ENCODE measurements at regions not wholly inside any gene's neighbourhood (a gene's known extent, or its start where the extent isn't known, plus 50 kb on each side); places are given as distances from the start of the nearest gene placed in this dataset.

DNA sequence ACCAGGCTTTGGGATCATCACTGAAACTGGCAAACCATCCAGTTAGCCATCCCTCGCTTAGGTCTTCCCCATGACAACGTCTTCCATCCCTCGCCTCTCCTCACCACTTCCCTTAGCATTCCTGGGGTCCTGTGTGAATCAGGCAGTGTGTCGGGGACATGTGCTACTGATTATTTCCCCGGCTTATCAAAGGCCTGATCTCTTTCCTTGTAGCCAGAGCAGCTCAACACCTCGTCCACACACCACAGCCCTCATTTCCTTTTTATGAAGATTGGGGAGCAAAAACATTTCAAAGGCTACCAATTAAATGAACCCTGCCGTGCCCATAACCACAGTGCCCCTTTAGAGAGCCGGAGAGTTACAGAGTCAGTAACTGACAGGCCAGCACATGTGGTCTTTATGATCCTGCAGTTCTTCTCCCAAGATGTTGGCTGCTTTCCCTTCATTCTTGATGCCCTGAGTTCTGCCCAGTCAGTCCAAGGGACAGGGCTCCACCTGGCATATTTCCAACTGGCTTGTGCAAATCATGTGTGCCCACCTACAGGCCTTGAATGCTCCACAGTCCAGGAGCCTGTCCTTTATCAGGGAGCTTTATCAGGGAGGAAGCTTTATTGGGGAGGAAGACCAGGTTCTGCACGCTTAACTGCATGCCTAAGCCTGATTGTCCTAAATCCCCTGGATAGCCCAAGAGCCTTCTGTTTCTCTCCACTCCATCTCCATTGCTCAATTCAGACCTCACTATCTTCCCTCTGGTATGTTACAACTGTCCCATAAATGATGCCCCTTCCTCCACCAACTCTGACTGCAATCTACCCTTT lies 343.1 kb downstream of the CYRIA start:
- DNase-seq (ENCODE audit: low read depth): no peak
- TF ChIP-seq, protein P1, sequence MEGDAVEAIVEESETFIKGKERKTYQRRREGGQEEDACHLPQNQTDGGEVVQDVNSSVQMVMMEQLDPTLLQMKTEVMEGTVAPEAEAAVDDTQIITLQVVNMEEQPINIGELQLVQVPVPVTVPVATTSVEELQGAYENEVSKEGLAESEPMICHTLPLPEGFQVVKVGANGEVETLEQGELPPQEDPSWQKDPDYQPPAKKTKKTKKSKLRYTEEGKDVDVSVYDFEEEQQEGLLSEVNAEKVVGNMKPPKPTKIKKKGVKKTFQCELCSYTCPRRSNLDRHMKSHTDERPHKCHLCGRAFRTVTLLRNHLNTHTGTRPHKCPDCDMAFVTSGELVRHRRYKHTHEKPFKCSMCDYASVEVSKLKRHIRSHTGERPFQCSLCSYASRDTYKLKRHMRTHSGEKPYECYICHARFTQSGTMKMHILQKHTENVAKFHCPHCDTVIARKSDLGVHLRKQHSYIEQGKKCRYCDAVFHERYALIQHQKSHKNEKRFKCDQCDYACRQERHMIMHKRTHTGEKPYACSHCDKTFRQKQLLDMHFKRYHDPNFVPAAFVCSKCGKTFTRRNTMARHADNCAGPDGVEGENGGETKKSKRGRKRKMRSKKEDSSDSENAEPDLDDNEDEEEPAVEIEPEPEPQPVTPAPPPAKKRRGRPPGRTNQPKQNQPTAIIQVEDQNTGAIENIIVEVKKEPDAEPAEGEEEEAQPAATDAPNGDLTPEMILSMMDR (IDR thresholded peaks at IDR 0.05; ENCODE audit: low read depth, low read length, missing control alignments): no peak

DNA sequence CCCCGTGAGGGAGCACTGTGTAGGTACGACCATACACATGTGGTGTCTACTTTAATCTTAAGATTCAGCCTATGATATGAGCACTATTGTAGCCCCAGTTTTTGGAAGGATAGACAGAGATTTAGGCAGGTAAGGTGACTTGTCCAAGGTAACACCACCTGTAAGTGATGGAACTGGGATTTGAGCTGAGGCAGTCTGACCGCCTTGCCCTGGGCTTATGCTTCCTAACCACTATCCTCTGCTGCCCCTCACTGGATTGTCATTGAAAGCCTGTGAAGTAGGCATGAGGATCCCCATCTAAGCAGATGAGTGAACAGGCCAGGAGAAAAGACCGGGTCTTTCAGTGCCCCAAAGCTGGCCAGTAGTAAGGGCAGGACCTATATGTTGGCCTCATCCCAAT lies 343.8 kb downstream of the CYRIA start:
- TF ChIP-seq, protein P1 (IDR thresholded peaks at IDR 0.05; ENCODE audit: low read depth, low read length, missing control alignments): no peak
- H3K4me3 ChIP-seq (ENCODE audit: low read depth, low read length): no peak overlapping the region
- no peak for DNase-seq (ENCODE audit: low read depth)

More for the DNA sequence above, 343.1 kb downstream of the CYRIA start:
- no peak overlapping the region for H3K4me3 ChIP-seq (ENCODE audit: low read depth, low read length)

DNA sequence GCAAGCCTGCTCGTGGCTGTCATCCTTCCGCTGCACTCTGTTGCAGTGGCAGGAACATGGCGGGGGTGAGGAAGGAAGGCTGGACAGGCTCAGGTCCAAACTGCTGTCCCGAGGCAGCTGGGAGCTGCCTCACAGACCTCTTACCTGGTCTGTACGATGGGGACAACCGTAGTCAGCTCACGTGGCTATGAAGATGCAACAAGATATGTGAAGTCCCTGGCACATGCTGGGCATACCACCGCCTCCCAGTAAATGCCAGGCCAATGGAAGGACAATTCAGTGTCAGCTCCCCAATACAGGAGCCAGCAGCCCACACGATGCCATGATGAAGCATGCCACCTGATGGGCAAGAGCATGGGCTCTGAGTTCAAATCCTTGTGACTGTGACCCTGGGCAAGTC lies 344.4 kb downstream of the CYRIA start:
- H3K4me3 ChIP-seq (ENCODE audit: low read depth, low read length): no peak overlapping the region
- TF ChIP-seq, protein P1 (IDR thresholded peaks at IDR 0.05; ENCODE audit: low read depth, low read length, missing control alignments): no peak
- DNase-seq (ENCODE audit: low read depth): no peak

DNA sequence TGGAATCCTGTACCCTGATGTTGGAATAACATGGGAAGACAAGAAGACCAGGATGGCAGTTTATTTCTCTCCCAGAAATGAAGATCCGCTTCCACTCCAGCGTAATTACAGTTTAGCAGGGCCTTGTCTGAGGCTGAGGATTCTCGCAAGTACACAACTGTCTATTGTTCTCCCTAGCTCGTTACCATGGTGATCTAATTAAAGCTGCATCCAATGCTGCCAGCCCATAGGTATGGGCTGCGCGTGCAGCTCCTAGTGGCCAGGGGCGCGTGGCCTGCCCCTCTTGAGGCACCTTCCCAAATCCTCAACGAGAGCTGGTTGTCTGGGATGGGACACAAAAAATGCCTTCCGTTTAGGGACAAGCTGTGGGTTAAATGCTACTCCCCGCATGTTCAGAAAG lies 344.9 kb downstream of the CYRIA start:
- no peak overlapping the region for H3K4me3 ChIP-seq (ENCODE audit: low read depth, low read length)
- TF ChIP-seq, protein P1 (IDR thresholded peaks at IDR 0.05; ENCODE audit: low read depth, low read length, missing control alignments): no peak
- DNase-seq (ENCODE audit: low read depth): no peak

DNA sequence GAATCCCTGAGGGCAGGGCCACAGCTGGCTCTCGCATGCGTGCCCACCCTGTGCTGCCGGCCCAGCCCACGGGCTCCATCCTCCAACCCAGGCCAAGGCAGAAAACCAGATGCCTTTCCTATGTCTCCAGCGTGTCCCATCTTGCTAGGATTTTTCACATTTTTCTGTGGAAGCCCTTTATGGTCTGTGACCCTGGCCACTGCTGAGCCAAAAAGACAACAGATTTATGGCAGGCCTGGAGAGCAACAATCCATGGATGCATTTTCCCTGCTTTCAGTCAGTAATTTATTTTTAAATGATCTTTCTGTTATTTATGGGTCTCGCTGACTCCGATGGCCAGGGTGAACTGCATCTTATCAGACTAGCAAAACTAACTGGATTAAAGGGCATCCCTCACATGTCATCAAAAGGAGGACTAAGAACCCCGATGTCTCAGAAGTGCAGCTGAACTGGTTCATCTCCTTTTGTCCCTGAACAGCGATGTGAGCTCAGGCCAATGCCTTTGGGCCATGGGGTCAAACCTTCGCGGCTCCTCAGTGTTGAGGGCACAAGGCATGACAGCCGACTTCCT lies 346.0 kb downstream of the CYRIA start:
- TF ChIP-seq, protein P1 (IDR thresholded peaks at IDR 0.05; ENCODE audit: low read depth, low read length, missing control alignments): no peak

DNA sequence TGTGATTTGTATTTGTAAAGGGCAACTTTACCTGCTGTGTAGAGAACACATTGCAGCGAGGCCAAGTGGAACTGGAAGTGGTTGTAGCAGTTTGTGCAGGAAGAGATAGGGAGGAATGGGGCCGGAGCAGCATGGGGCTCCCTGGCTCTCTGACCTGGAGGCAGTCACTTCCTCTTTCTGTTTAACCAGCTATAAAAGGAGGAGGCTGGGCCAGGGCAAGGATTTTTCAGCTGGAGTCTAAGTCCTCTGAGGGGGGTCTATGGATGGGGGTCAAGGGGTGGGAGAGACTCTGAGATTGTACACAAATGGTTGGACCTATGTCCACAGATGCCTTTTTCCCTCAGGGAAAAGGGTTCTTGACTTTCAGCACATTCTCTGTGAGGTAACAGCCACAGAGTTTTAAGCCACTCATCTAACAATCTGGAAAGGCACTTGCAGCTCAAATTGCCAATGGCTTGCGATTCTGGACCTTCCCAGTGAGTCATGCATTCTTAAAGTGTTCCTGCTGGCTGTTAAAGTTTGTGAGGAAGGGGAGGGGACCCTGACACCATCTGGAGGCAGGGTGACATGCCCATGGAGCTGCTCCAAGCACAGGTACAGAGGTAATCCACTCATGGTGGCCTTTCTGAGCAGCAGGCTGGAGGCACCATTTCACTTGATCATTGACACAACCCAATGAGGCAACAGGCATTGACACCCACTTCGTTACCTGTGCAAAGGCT lies 347.0 kb downstream of the CYRIA start:
- TF ChIP-seq, protein P1 (IDR thresholded peaks at IDR 0.05; ENCODE audit: low read depth, low read length, missing control alignments): no peak
- H3K4me3 ChIP-seq (ENCODE audit: low read depth, low read length): no peak overlapping the region
- DNase-seq (ENCODE audit: low read depth): no peak

More for the DNA sequence above, 346.0 kb downstream of the CYRIA start:
- no peak overlapping the region for H3K4me3 ChIP-seq (ENCODE audit: low read depth, low read length)
- no peak for DNase-seq (ENCODE audit: low read depth)

Measured in GM12864 (cell line).